Uterus (tissue), 3 donors: ENCODE measurements at regions not wholly inside any gene's neighbourhood (a gene's known extent, or its start where the extent isn't known, plus 50 kb on each side); places are given as distances from the start of the nearest gene placed in this dataset.

ENCODE experiments used
- DNase-seq, 2 donors: peaks; one replicate each; pipeline ENCODE4 v3.0.0-alpha.2; 2019 to 2020
- H3K27ac ChIP-seq, 2 donors: fragments of 200-600 bp; sonication (generic); 1 replicate in 1 of 2; 2 replicates in 1 of 2; pipeline ENCODE4 v1.5.1; 2016 to 2018
- H3K27me3 ChIP-seq, 2 donors: fragments of 200-600 bp; sonication (generic); one replicate each; pipeline ENCODE4 v1.5.1; 2018 to 2019; ENCODE audit warnings: control low read depth in 1 of 2
- H3K36me3 ChIP-seq, 2 donors: fragments of 200-600 bp; sonication (generic); one replicate each; pipeline ENCODE4 v1.5.1; 2019; ENCODE audit warnings: control low read depth in 1 of 2
- H3K4me1 ChIP-seq, 2 donors: fragments of 200-600 bp; sonication (generic); one replicate each; pipeline ENCODE4 v1.5.1; 2018 to 2019; ENCODE audit warnings: control low read depth in 1 of 2
- H3K4me3 ChIP-seq, 2 donors: fragments of 200-600 bp; sonication (generic); 1 replicate in 1 of 2; 2 replicates in 1 of 2; pipeline ENCODE4 v1.5.1; 2018 to 2019; ENCODE audit warnings: mild to moderate bottlenecking in 1 of 2
- H3K9me3 ChIP-seq, 2 donors: fragments of 200-600 bp; sonication (generic); one replicate each; pipeline ENCODE4 v1.5.1; 2019; ENCODE audit warnings: control low read depth in 1 of 2
- CTCF ChIP-seq, 4 experiments: fragments of 200-600 bp in 2 of 4; fragments of 450-650 bp in 2 of 4; sonication (generic) in 2 of 4; IDR thresholded peaks; one replicate each; pipeline ENCODE4 v1.5.1; 2016 to 2019; ENCODE audit warnings: antibody characterized with exemption in 4 of 4, mild to moderate bottlenecking in 2 of 4, moderate library complexity in 1 of 4
- POLR2A ChIP-seq, 2 donors: fragments of 450-650 bp; IDR thresholded peaks; one replicate each; pipeline ENCODE4 v1.6.1; 2016; ENCODE audit warnings: antibody characterized with exemption in 2 of 2, mild to moderate bottlenecking in 1 of 2, moderate library complexity in 1 of 2
- intact Hi-C: fragments of 100-400 bp; cut with DNase I; formaldehyde crosslinking; loops from one replicate; pipeline ENCODE4 v1.15.1; 2023; ENCODE audit warnings: low total_unique reads
- donor health status: DM: yes; HTN: yes; CAD: no.

- TF ChIP-seq POLR2A (IDR thresholded peaks at IDR 0.05): no peak
- TF ChIP-seq CTCF (IDR thresholded peaks at IDR 0.05): no peak
- Histone ChIP-seq H3K27ac (no peak overlapping the region), H3K4me3 (no peak overlapping the region), H3K27me3 (no peaks in the 10 kb centered on the region), H3K36me3 (no peaks in the 10 kb centered on the region), H3K9me3 (no peaks in the 10 kb centered on the region), H3K4me1 (no peaks in the 10 kb centered on the region)
- intact Hi-C loops: no loop called here
- DNase-seq: no peak
Observed at GRCh38 chr4:114464726-114465272, 133.8 kb upstream of the UGT8 start.

GRCh38 chr4:114465766-114466165 lies 132.8 kb upstream of the UGT8 start:
- TF ChIP-seq CTCF (IDR thresholded peaks at IDR 0.05): no peak
- TF ChIP-seq POLR2A (IDR thresholded peaks at IDR 0.05): no peak
- Histone ChIP-seq H3K27ac (no peak overlapping the region), H3K4me1 (no peaks in the 10 kb centered on the region), H3K27me3 (no peaks in the 10 kb centered on the region), H3K36me3 (no peaks in the 10 kb centered on the region), H3K9me3 (no peaks in the 10 kb centered on the region), H3K4me3 (no peak overlapping the region)
- no peak for DNase-seq
- intact Hi-C loops: no loop called here

GRCh38 chr4:114466299-114466698 lies 132.3 kb upstream of the UGT8 start:
- no peak for DNase-seq
- Histone ChIP-seq H3K4me1 (no peaks in the 10 kb centered on the region), H3K27me3 (no peaks in the 10 kb centered on the region), H3K9me3 (no peaks in the 10 kb centered on the region), H3K4me3 (no peak overlapping the region), H3K27ac (no peak overlapping the region), H3K36me3 (no peaks in the 10 kb centered on the region)
- TF ChIP-seq CTCF (IDR thresholded peaks at IDR 0.05): no peak
- intact Hi-C loops: no loop called here

- intact Hi-C loops: no loop called here
- no peaks in the 10 kb centered on the region for H3K36me3 ChIP-seq
- no peaks in the 10 kb centered on the region for H3K4me1 ChIP-seq
- no peak for DNase-seq
- H3K4me3 ChIP-seq: no peak overlapping the region
- H3K27me3 ChIP-seq: no peaks in the 10 kb centered on the region
- no peak for TF ChIP-seq CTCF (IDR thresholded peaks at IDR 0.05)
- no peak for TF ChIP-seq POLR2A (IDR thresholded peaks at IDR 0.05)
- no peaks in the 10 kb centered on the region for H3K9me3 ChIP-seq
- no peak overlapping the region for H3K27ac ChIP-seq
Observed at GRCh38 chr4:114472269-114473032, 126.2 kb upstream of the UGT8 start.

GRCh38 chr4:114474188-114474800 lies 124.3 kb upstream of the UGT8 start:
- intact Hi-C loops: no loop called here
- H3K36me3 ChIP-seq: no peaks in the 10 kb centered on the region
- no peak overlapping the region for H3K4me3 ChIP-seq
- TF ChIP-seq POLR2A (IDR thresholded peaks at IDR 0.05): no peak
- TF ChIP-seq CTCF (IDR thresholded peaks at IDR 0.05): no peak
- no peaks in the 10 kb centered on the region for H3K4me1 ChIP-seq
- no peaks in the 10 kb centered on the region for H3K9me3 ChIP-seq
- H3K27me3 ChIP-seq: no peaks in the 10 kb centered on the region
- no peak for DNase-seq
- H3K27ac ChIP-seq: no peak overlapping the region
